GM23338 (cell line): ENCODE measurements at regions not wholly inside any gene's neighbourhood (a gene's known extent, or its start where the extent isn't known, plus 50 kb on each side); places are given as distances from the start of the nearest gene placed in this dataset.

Experiments used
- ATAC-seq: fragments of 200-7000 bp; cut with Tn5 transposase; 3 replicates; pipeline ENCODE4 v1.9.1; 2020
- DNase-seq: peaks from one replicate; pipeline ENCODE4 v3.0.0-alpha.2; 2015; ENCODE audit warnings: low spot score
- H2AFZ ChIP-seq: fragments of 200-600 bp; sonication (generic); 2 replicates; pipeline ENCODE4 v1.8.0; 2016; ENCODE audit warnings: antibody characterized with exemption, mild to moderate bottlenecking, moderate library complexity
- H3F3A ChIP-seq: fragments of 200-600 bp; sonication (generic); replicated peaks from 2 replicates; pipeline ENCODE4 v1.8.0; 2017; ENCODE audit warnings: antibody characterized with exemption, mixed run types, low read depth
- H3K27ac ChIP-seq: fragments of 200-600 bp; sonication (generic); 2 replicates; pipeline ENCODE4 v1.6.1; 2016; ENCODE audit warnings: low read depth
- H3K27me3 ChIP-seq: fragments of 200-600 bp; sonication (generic); 2 replicates; pipeline ENCODE4 v1.8.0; 2016; ENCODE audit warnings: mild to moderate bottlenecking, mixed run types, moderate library complexity; ENCODE audit not compliant: insufficient read depth
- H3K36me3 ChIP-seq: fragments of 200-600 bp; sonication (generic); 2 replicates; pipeline ENCODE4 v1.8.0; 2016; ENCODE audit warnings: mild to moderate bottlenecking; ENCODE audit not compliant: insufficient read depth
- H3K4me1 ChIP-seq: fragments of 200-600 bp; sonication (generic); 2 replicates; pipeline ENCODE4 v1.8.0; 2016; ENCODE audit warnings: mild to moderate bottlenecking, moderate library complexity; ENCODE audit not compliant: insufficient read depth
- H3K4me2 ChIP-seq: fragments of 200-600 bp; sonication (generic); 2 replicates; pipeline ENCODE4 v1.7.1; 2017; ENCODE audit warnings: mixed run types
- H3K4me3 ChIP-seq: fragments of 200-600 bp; sonication (generic); 2 replicates; pipeline ENCODE4 v1.6.1; 2016; ENCODE audit warnings: mixed run types
- H3K79me2 ChIP-seq: fragments of 200-600 bp; sonication (generic); replicated peaks from 2 replicates; pipeline ENCODE4 v1.8.0; 2017; ENCODE audit warnings: mild to moderate bottlenecking; ENCODE audit not compliant: insufficient read depth
- H3K9me2 ChIP-seq: fragments of 200-600 bp; sonication (generic); 2 replicates; pipeline ENCODE4 v1.8.0; 2017; ENCODE audit not compliant: insufficient read depth
- H4K20me1 ChIP-seq: fragments of 200-600 bp; sonication (generic); replicated peaks from 2 replicates; pipeline ENCODE4 v1.8.0; 2017; ENCODE audit warnings: mild to moderate bottlenecking; ENCODE audit not compliant: insufficient read depth
- H3K27ac Mint-ChIP-seq: 2 replicates; pipeline ENCODE4 v1.8.0; 2020; ENCODE audit warnings: inconsistent platforms, mild to moderate bottlenecking, moderate library complexity, mixed read lengths
- H3K27me3 Mint-ChIP-seq: 3 replicates; pipeline ENCODE4 v1.8.0; 2022; ENCODE audit warnings: low read depth, mild to moderate bottlenecking, moderate library complexity, mixed read lengths, inconsistent platforms; ENCODE audit not compliant: insufficient read depth, poor library complexity
- H3K36me3 Mint-ChIP-seq: 3 replicates; pipeline ENCODE4 v1.8.0; 2021; ENCODE audit warnings: low read depth, mild to moderate bottlenecking, inconsistent platforms, moderate library complexity, mixed read lengths
- H3K4me1 Mint-ChIP-seq: 3 replicates; pipeline ENCODE4 v1.8.0; 2020; ENCODE audit warnings: mild to moderate bottlenecking, inconsistent platforms, mixed read lengths
- H3K4me3 Mint-ChIP-seq: 3 replicates; pipeline ENCODE4 v1.8.0; 2021; ENCODE audit warnings: moderate library complexity, mild to moderate bottlenecking, inconsistent platforms, mixed read lengths
- H3K9me3 Mint-ChIP-seq: 3 replicates; pipeline ENCODE4 v1.8.0; 2020; ENCODE audit warnings: moderate library complexity, mild to moderate bottlenecking, inconsistent platforms, mixed read lengths
- CREB1 ChIP-seq: fragments of 250-450 bp; sonication (Bioruptor Pico); IDR thresholded peaks from 2 replicates; pipeline ENCODE4 v1.5.0; 2020; ENCODE audit warnings: low read depth, mild to moderate bottlenecking, moderate library complexity
- ETS1 ChIP-seq: IDR thresholded peaks from 2 replicates; pipeline ENCODE4 v1.6.1; 2016; ENCODE audit warnings: antibody characterized with exemption
- EZH2 ChIP-seq: fragments of 200-600 bp; sonication (generic); IDR thresholded peaks from one replicate; pipeline ENCODE4 v1.8.0; 2017; ENCODE audit warnings: antibody characterized with exemption, mild to moderate bottlenecking, low read depth; ENCODE audit not compliant: unreplicated experiment
- EZH2phosphoT487 ChIP-seq: fragments of 200-600 bp; sonication (generic); IDR thresholded peaks from one replicate; pipeline ENCODE4 v1.8.1; 2018; ENCODE audit warnings: antibody characterized with exemption; ENCODE audit not compliant: unreplicated experiment
- JUNB ChIP-seq: IDR thresholded peaks from one replicate; pipeline ENCODE4 v1.6.1; 2016; ENCODE audit warnings: antibody characterized with exemption; ENCODE audit not compliant: unreplicated experiment
- NANOG ChIP-seq: IDR thresholded peaks from 2 replicates; pipeline ENCODE4 v1.6.1; 2016; ENCODE audit warnings: antibody characterized with exemption, borderline replicate concordance
- POLR2AphosphoS5 ChIP-seq: IDR thresholded peaks from 2 replicates; pipeline ENCODE4 v1.6.1; 2016; ENCODE audit warnings: antibody characterized with exemption, low read depth
- STAT1 ChIP-seq: IDR thresholded peaks from one replicate; pipeline ENCODE4 v1.6.1; 2016; ENCODE audit warnings: antibody characterized with exemption; ENCODE audit not compliant: unreplicated experiment
- ZNF114 ChIP-seq: fragments of 250-450 bp; sonication (Bioruptor Pico); IDR thresholded peaks from 2 replicates; pipeline ENCODE4 v1.5.0; 2020; ENCODE audit warnings: mild to moderate bottlenecking, moderate library complexity
- ZNF331 ChIP-seq: fragments of 250-450 bp; sonication (Bioruptor Pico); IDR thresholded peaks from 2 replicates; pipeline ENCODE4 v1.5.0; 2020; ENCODE audit warnings: low read depth, mild to moderate bottlenecking, moderate library complexity
- TF ChIP-seq, protein P1 (sequence below), 2 experiments: fragments of 200-600 bp in 1 of 2; sonication (generic) in 1 of 2; conservative IDR thresholded peaks; 2 replicates each; pipeline versions ENCODE4 v1.5.1 to v1.6.1; 2016 to 2017; ENCODE audit warnings: antibody characterized with exemption in 2 of 2, low read depth in 2 of 2, mild to moderate bottlenecking in 2 of 2, moderate library complexity in 1 of 2
- TF ChIP-seq, protein P2 (sequence below): IDR thresholded peaks from one replicate; pipeline ENCODE4 v1.6.1; 2018; ENCODE audit warnings: antibody characterized with exemption; ENCODE audit not compliant: unreplicated experiment

DNA sequence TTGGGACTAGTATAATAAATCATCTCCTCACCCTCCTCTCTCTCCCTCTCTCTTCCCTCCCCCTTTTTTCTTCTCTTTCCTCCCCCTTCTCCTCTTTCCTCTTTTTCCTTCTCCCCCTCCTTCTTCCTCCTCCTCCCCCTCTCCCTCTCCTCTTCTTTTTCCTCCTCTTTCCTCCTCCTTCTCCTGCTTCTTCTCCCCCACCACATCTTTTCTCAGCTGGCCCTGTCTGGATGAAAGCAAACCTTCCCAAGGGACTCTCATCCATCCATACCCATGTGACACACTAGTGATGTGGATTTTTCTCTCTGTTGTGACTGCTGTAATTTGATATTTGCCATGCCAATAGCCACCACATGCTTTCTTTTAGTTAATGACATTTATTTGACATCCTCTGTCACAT lies 127.2 kb downstream of the EBLN2 start:
- Histone ChIP-seq H3F3A (no peaks in the 10 kb centered on the region), H3K79me2 (no peaks in the 10 kb centered on the region), H4K20me1 (no peaks in the 10 kb centered on the region), H3K4me3 (no peak overlapping the region), H2AFZ (no peak overlapping the region), H3K4me1 (no peaks in the 10 kb centered on the region), H3K27me3 (no peaks in the 10 kb centered on the region), H3K27ac (no peak overlapping the region), H3K9me2 (no peaks in the 10 kb centered on the region), H3K4me2 (no peak overlapping the region), H3K36me3 (no peaks in the 10 kb centered on the region)
- Mint-ChIP-seq H3K36me3 (no peaks in the 10 kb centered on the region), H3K4me3 (no peak overlapping the region), H3K9me3 (0 out of 3 replicates have a peak, but pooled peaks cover 6% of the 10 kb centered on the region), H3K27me3 (peaks cover 2% of the 10 kb centered on the region), H3K27ac (no peak overlapping the region), H3K4me1 (no peaks in the 10 kb centered on the region; the same call in 2 of the 3 replicates)
- ATAC-seq, result no peak
- DNase-seq, result no peak
- TF ChIP-seq STAT1 (no peak), EZH2phosphoT487 (no peak), EZH2 (no peak), POLR2AphosphoS5 (no peak), JUNB (no peak), ETS1 (no peak), NANOG (no peak), ZNF114 (no peak), ZNF331 (CRISPR knock-in tag) (no peak), CREB1 (no peak)
- TF ChIP-seq, protein P1, sequence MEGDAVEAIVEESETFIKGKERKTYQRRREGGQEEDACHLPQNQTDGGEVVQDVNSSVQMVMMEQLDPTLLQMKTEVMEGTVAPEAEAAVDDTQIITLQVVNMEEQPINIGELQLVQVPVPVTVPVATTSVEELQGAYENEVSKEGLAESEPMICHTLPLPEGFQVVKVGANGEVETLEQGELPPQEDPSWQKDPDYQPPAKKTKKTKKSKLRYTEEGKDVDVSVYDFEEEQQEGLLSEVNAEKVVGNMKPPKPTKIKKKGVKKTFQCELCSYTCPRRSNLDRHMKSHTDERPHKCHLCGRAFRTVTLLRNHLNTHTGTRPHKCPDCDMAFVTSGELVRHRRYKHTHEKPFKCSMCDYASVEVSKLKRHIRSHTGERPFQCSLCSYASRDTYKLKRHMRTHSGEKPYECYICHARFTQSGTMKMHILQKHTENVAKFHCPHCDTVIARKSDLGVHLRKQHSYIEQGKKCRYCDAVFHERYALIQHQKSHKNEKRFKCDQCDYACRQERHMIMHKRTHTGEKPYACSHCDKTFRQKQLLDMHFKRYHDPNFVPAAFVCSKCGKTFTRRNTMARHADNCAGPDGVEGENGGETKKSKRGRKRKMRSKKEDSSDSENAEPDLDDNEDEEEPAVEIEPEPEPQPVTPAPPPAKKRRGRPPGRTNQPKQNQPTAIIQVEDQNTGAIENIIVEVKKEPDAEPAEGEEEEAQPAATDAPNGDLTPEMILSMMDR (conservative IDR thresholded peaks at IDR 0.05; ENCODE audit: low read depth in 2 of 2), result no peak
- TF ChIP-seq, protein P2, sequence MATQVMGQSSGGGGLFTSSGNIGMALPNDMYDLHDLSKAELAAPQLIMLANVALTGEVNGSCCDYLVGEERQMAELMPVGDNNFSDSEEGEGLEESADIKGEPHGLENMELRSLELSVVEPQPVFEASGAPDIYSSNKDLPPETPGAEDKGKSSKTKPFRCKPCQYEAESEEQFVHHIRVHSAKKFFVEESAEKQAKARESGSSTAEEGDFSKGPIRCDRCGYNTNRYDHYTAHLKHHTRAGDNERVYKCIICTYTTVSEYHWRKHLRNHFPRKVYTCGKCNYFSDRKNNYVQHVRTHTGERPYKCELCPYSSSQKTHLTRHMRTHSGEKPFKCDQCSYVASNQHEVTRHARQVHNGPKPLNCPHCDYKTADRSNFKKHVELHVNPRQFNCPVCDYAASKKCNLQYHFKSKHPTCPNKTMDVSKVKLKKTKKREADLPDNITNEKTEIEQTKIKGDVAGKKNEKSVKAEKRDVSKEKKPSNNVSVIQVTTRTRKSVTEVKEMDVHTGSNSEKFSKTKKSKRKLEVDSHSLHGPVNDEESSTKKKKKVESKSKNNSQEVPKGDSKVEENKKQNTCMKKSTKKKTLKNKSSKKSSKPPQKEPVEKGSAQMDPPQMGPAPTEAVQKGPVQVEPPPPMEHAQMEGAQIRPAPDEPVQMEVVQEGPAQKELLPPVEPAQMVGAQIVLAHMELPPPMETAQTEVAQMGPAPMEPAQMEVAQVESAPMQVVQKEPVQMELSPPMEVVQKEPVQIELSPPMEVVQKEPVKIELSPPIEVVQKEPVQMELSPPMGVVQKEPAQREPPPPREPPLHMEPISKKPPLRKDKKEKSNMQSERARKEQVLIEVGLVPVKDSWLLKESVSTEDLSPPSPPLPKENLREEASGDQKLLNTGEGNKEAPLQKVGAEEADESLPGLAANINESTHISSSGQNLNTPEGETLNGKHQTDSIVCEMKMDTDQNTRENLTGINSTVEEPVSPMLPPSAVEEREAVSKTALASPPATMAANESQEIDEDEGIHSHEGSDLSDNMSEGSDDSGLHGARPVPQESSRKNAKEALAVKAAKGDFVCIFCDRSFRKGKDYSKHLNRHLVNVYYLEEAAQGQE, result no peak
